NCI-H128 (cell line): ENCODE measurements at regions not wholly inside any gene's neighbourhood (a gene's known extent, or its start where the extent isn't known, plus 50 kb on each side); places are given as distances from the start of the nearest gene placed in this dataset.

ENCODE experiments used
- DNase-seq: peaks from one replicate; lab custom pipeline; 2025; ENCODE audit not compliant: unreplicated experiment; lab: John Stamatoyannopoulos, UW

DNA sequence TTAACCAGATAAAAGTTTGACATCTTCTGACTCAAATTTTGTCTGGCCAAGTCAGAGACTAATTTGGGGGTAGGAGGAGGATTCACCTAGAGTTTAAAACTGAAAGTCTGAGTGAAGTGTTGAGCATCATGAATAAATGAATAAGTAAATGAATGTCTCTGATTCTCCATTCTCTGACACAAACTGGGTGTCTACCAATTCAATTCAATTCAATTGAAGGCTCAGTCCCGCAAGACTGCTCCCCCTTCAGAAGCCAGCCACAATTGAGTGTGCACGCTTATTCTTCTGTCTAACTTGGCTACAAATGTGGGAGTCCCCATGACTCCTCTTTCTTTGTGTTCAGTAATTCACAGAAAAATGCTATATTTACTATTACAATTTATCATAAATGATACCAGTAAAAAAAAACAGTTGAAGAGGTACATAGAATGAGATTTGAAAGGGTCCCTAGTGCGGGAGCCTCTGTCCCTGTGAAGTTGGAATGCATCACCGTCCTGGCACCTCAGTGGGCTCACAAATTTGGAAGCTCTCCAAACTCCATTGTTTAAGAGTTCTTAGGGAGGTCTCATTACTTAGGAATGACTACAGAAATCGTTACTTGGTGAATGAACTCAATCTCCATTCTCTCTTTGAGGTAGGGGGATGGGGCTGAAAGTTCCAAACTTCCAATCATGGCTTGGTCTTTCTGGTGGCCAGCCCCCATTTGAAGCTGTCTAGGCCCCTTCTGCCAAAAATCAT lies 243.7 kb upstream of the PHYHIPL start:
- no peak for DNase-seq

DNA sequence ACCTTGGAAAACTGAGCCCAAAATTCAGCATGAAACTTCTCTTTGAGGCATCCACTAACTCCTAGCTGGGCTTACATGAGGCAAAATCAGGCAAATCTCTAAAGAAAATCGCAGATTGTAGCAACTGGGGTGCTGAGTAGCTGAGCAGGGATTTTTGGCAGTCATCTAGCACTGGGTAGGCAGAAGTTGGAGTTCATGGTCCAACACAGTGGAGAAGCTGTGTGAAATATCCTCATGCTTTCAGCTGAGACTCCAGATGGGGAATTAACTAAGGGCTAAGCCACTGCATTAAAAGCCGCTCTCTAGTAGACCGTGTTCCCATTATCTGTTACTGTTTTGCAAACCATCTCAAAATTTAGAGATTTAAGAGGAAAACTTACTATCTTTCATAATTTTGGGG lies 240.1 kb upstream of the PHYHIPL start:
- DNase-seq = no peak

DNA sequence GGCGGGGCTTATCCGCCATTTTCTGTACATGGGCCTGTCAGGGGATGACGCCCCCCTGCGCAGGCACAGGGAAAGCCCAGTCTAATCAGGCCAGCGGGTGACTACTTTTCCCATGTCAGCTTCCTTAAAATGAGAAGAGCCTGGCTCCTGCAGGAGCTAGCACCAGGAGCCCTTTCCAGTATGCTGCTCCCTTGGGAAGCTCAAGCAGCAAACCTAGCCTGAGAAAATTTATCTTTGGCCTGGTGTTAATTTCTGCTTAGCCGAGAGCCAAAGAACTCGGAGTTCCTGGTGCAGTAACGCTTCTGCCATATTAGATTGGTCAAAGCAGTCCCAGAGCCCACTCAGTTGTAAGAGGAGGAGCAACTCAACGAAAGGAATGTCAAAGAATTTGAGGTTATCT lies 239.0 kb upstream of the PHYHIPL start:
- no peak for DNase-seq

DNA sequence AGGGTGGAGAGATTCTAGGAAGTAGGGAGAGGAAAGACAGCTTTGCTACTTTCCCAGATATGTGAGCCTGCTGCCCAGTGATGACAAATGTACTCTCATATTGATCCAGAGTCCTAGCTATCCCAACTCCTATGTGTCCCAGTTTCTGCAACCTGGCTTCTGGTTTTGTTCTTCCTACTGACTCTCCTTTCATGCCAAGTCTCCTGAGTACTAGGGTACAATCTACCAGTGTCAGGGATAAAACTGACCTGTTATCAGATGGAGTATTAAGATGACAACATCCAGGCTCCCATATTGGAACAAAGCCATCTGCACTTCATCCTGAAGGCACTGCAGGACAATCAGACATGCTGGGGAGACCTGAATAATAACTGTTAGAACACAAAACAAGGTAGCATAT lies 233.7 kb upstream of the PHYHIPL start:
- DNase-seq = no peak

GRCh38 chr10:58943256-58943890 lies 233.1 kb upstream of the PHYHIPL start:
- DNase-seq = no peak

DNA sequence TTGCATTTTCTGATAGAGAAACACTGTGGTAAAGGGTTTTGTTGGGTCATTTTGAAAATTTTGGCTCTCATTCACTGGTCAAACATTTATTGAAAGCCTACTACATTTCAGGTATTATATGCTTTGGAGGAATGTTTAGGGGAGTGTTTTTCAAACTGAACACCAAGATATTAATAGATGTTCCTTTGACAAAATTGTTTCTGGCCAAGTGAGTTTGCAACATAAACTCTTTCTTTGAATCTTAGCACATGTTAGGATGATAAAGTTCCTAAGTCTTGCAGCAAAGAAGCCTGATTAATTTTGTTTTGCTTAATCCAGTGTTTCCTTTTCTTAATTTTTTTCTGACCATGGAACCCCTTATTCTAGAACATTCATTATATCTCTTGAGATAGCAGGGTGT lies 232.5 kb upstream of the PHYHIPL start:
- DNase-seq = no peak

- no peak for DNase-seq
These were observed 228.1 kb upstream of the PHYHIPL start for GRCh38 chr10:58948303-58948702.

GRCh38 chr10:58950618-58951017 lies 225.8 kb upstream of the PHYHIPL start:
- no peak for DNase-seq

GRCh38 chr10:58951087-58951486 lies 225.4 kb upstream of the PHYHIPL start:
- no peak for DNase-seq

DNA sequence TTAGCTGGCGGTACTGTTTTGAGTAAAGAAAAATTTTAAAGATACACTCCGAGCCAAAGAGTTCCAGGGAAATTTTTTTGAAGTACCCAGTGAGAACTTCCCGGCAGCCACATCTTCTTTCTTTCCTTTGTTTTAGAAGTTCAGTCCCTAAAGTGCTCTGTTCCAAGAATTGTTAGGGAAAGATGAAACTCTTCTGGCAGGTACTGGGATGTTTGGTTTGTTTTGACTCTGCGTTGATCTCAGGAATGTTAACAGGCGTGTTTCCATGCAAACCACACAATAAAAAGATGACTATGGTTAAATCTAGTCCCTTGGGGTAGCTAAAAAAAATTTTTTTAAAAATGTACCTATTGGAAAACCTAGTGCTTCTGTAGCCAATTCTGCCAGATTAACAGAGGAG lies 224.7 kb upstream of the PHYHIPL start:
- DNase-seq = no peak

- DNase-seq = no peak
These were observed 224.3 kb upstream of the PHYHIPL start for GRCh38 chr10:58952162-58952601.

- DNase-seq = no peak
These were observed 223.5 kb upstream of the PHYHIPL start for GRCh38 chr10:58952747-58953466.

GRCh38 chr10:58954178-58954577 lies 222.3 kb upstream of the PHYHIPL start:
- no peak for DNase-seq

DNA sequence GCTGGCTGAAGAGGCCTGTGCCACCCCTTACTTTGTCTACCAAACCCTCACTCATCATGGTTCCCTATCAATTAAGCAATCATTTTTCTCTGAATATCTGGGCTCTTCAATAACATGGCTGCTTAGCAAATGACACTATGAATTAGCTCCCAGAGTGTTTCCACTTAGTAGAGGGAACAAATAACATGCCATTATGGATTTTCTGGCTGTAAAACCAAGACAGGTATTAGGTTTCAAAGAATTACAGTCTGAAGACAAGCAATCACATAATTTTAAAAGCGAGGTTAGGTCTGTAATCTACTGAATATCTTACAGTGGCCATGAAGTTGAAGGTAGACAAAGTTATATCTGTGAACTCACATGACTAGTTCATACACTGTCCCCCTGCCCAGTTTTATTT lies 220.8 kb upstream of the PHYHIPL start:
- no peak for DNase-seq

DNA sequence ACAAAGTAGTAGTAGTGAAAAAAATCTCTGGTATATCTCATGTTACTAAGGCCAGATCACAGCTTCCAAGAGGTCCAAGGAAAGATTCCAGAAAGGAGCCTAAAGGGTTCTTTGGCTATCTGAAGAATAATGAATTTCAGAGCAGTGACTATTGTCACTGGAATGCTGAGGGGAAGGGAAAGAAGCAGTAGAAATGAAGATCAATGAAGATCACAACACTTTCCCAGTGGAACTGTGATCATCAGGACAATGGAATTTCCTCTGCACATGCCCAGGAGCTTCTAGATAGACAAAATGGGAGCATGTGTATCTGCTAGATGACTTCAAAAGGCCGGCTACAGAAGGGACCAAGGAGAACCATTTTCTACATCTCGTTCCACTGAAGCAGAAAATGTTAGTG lies 219.5 kb upstream of the PHYHIPL start:
- no peak for DNase-seq

DNA sequence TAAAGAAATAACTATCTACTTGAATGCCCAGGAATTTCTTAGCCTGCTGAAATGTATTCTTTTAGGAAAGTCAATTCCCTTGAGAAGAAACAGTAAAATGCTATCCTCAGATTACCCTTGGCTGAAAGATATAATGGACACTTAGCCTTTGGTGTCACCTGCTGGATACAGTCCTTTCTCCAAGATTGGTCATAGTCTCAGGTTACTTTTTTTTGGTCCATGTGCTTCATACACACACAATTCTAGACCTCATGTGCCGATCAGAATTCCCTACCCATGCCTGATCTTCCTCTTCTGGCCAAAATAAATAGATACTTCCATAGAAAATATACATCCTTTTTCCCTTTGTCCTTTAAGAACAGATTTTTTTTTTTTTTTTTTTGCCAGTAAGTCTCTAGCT lies 218.9 kb upstream of the PHYHIPL start:
- no peak for DNase-seq

GRCh38 chr10:58963101-58963534 lies 213.3 kb upstream of the PHYHIPL start:
- no peak for DNase-seq

GRCh38 chr10:58963723-58964124 lies 212.7 kb upstream of the PHYHIPL start:
- DNase-seq = no peak

GRCh38 chr10:58965855-58966254 lies 210.6 kb upstream of the PHYHIPL start:
- no peak for DNase-seq

GRCh38 chr10:58967551-58968388 lies 208.7 kb upstream of the PHYHIPL start:
- peak; percentile 3 for DNase-seq

- no peak for DNase-seq
These were observed 208.1 kb upstream of the PHYHIPL start for GRCh38 chr10:58968389-58968755.
